Hematopoietic multipotent progenitor cell (in vitro differentiated cells): ENCODE measurements at regions not wholly inside any gene's neighbourhood (a gene's known extent, or its start where the extent isn't known, plus 50 kb on each side); places are given as distances from the start of the nearest gene placed in this dataset.

Experiments used
- DNase-seq, 3 donors: peaks; one replicate each; pipeline ENCODE4 v3.0.0-alpha.2; 2011 to 2015; ENCODE audit warnings: low read depth in 2 of 3, low spot score in 2 of 3

DNA sequence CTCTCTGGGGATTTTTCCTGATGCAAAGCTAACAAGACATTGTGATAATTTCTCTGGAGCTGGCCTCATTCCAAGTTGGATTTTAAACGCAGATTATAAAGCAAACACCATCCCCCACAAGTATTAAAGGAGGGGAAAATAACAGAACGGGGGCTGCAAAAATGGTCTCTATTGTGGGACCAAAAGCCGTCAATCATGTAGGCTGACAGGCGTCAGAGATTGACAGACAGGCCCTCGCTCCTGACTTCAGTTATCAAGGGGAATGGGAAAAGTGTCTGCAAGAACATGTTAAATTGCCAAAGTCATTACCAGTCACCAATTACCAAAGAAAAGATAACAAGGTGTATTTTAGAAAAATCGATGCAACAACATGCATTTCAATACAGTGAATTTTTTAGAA lies 307.4 kb upstream of the POU3F1 start:
- no peak for DNase-seq

DNA sequence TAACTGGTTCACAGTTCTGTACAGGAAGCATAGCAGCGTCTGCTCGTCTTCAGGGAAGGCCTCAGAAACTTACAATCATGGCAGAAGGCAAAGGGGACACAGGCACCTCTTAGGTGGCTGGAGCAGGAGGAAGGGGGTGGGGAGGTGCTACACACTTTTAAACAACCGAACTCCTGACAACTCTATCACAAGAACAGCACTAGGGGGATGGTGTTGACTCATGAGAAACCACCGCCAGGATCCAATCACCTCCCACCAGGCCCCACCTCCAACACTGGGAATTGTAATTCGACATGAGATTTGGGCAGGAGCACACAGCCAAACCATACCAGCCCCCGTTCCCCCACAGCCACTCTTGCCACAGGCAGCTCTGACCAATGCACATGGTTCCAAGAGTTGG lies 306.3 kb upstream of the POU3F1 start:
- DNase-seq = no peak

DNA sequence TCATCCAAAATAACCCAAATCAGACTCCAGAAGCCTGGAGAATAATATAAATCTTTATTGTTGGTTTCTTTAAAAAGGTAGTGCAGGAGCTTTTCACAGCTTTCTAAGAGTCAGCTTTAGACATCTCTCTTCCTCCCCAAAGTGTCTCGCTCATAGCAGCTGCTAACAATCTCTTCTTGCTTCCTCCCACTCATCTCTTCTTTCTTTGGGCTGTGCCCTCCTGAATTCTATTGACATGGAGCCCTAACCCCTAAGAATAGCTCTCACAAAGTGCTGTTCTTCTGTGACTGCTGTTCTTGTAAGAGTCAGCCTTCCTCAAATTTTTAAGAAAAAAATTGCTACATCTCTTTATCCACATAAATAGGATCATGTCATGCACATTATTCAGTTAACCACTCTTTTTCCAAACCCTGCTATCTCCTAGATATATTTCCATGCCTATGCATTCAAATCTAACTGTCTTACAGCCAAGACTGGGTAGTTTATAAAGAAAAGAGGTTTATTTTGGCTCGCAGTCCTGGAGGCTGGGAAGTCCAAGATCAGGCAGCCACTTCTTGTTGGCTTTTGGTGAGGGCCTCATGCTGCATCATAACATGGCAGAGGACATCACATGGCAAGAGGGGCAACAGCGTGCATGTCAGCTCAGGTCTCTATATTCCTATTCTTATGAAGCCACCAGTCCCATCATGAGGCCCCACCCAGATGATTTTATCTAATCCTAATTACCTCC lies 301.0 kb upstream of the POU3F1 start:
- DNase-seq = no peak

DNA sequence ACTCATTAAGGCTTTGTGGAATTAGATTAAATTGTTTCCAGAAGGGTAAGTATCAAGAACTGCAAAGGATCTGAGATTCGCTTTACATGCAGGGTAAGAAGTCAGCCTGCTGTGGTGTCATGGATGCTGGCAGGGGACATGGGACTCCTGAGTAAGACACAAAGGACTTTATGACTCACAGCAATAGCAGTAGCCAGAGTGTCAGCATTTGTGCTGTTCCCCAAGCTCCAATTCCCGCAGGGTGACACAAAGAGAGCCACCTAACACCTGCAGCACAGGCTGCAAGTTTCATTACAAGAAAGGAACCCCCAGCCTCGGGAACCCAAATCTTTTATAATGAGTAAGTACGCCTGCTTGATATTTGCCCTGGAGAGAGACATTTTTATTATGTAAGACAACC lies 298.1 kb upstream of the POU3F1 start:
- DNase-seq = no peak

DNA sequence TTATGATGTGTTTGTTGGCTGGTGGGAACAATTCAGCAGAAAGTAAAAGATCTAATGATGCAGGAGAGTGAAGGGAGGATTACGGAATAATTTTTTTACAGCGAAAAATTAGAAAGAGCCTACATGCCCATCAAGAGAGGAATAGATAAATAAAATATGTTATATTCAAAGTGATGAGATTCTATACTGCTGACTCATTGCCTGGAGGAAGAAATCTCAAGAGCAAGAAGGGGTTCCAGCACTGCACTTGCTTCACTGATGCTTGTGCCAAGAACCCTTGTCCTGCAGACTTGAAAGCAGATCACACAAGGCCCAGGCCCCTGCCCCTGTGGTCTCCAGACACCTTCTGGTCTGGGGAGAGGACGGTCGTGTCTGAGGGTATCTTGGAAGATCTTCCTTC lies 295.1 kb upstream of the POU3F1 start:
- DNase-seq = no peak

DNA sequence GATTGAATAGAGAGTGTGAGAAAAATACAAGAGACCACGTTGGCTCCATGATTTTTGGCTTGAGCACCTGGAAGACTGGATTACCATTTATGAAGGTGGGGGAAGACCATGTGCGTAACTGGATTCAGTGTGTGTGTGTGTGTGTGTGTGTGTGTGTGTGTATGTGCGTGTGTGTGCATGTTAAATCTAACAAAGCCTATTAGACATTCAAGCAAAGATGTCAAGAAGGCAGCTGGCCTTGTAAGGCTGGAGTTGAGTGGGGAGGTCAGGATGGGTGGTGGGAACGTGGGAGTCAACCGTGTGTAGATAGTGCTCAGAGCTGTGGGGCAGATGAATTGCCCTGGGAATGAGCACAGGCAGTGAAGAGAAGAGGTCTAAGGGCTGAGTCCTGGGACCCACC lies 293.8 kb upstream of the POU3F1 start:
- DNase-seq = no peak

DNA sequence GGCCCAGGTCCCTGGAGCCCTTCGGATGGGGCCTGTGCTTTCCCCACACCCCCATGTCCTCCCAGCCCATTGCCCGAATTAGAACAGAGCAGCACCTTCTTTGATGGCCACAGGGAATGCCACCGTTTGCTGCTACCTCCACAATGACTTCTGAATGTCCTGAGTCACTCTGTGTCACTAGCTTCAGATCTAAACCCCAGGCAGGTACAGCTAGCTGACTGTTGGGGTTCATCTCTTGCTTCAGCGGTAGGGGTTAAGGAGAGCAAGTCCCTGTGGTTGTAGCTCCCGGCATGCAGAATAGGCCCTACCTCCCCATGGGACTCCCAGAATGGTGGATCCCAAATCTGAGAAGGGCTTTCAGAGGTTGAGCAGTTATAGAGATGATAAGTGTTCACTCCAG lies 291.1 kb upstream of the POU3F1 start:
- no peak for DNase-seq

DNA sequence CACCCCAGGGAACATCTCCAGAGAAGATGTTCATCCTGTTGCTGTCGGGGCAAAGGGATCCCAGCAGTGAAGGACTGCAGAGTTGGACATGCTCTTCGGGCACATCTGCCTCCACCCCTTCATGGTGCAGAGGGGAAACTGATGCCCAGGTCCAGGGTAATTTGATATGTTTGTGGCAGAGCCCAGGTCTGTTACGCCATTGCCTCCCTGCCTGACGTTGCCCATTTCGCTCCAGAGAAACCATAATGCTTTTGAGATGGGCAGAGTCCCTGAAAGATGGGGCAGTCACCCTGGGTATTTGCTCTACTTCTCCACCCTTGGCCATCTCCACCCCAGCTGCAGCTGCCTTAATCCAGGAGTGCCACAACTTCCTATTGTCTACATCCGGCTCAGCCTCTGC lies 290.4 kb upstream of the POU3F1 start:
- no peak for DNase-seq

DNA sequence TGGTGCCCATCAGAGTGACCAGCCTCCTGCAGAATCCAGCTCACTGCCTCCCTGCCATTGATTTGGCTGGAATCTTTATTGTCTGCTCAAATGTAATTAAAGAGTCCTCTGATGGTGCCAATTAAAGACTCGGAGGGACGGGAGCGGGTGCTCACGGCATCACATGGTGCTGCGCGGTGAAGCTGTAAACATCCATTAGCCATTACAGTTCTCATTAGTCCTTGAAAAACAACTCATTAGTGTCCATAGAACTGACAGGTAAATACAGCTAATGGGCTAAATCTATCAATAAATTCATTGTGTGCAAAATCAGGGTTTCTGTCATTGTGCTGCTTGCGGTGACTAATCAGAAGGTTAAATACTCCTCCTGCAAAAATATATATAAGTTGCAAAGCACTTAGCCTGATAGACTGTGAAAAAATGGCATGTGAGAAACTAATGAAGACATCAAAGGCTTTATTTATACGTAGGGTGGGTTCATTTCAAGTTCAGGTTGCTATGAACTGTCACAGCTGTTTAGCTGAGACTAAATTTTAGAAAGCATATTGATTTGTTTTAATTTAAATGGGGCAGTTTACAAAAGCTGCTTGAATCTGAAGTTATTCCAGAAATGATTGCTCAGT lies 289.8 kb upstream of the POU3F1 start:
- no peak for DNase-seq

DNA sequence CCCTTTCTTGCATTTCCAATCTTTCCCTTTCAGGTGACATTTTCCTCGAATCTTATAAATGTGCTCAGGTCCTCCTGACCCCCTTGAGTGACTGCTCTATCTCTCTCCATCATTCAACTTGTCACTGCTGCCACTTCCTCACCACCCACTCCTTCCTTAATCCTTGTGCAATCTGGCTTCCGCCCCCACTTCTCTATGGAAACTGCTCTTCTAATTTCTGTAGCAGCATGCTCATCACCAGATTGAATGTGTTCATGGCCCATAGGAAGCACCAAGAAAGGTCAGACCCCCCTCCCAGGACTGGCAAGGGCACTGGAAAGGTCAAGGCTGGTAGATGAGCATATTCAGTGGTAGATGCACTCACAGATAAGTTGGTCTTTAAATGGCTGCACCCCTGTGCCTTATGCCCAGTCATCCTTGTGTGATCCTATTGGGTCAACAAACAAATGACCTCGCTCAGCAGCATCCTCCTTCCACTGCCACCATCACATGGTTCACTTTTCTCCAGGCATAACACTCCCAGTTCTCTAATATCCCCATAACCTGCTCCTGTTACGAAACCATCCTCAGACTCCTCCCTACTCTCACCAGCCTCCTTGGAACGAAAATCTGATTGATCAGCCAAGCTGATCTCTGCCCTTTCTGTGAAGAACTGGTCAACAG lies 288.5 kb upstream of the POU3F1 start:
- no peak for DNase-seq

DNA sequence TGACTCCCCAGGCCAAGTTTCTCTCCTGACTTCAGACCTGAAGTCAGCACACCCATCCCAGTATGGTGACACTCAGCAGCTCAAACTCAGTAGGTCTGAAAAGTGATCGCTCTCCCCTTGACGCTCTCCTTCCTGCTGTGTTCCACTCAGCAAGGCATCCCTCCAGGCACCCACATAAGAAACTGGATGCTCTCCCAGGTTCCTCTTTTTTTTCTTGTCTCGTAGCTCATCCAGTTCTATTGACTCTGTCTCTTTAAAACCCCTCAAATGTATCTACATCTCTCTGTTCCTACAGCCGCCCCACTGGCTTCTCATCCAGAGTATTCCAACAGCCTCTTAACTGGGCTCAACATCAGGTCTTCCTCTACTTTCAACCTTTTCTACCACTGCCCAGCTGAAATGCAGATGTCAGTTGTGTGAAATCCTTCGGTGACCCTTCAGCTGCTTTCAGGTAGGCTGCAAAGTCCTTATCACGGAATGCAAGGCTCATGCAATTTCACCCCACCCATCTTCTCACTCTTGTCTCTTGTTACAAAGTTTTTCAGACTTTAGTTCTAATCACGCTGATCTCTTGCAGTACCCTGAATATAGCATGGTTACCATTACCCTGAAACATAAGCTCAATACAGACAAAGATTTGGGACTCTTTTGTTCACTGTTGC lies 286.2 kb upstream of the POU3F1 start:
- no peak for DNase-seq

DNA sequence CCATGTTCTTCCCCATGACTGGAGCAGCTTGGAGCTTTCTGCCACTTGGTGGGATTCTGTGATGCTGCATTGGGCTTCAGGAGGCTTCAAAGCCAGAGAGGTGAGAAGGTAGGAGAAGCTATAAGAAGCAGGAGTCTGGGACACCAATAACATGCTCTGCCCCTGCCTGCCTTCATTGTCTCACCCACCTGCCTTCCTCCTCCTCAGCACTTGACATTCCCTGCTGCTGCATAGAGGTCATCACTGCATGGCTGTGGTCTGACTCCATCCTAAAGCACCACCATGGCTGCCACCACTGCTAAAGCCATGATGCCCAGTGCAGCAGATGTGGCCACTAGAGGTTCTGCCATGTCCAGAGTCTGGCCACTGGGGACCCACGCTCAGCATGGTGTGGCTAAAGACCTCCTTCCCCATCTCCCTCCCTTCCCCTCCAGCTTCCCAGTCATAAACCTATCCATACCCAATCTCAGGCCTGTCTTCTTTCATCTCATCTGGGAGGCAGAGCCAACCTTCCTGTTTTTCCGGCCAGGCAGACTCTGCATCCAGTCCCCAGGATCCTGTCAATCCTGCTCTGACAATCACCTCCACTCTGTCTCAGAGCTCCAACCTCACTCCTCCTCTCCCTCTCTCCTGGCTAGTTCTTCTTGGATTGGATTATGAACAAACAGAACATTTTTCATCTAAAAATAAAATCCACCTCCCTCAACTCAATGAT lies 285.1 kb upstream of the POU3F1 start:
- no peak for DNase-seq

DNA sequence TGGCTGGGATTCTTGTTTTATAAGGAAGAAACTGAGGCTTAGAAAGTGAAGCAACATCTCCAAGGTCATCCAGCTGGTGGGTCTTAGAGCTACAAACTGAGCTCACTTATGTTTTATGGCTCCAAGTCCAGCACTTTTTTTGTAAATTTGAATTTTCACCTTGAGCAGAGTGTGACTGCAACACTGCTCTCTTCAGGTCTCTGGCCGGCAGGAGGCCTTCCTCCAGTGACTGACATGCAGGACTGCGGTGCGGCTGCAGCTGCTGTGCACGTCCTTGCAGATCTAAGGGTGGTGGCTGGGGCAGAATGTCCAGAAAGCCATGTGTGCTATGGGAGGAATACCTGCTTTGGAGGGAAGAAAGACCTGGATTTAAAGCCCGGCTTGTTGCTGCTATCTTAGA lies 284.2 kb upstream of the POU3F1 start:
- DNase-seq = no peak

DNA sequence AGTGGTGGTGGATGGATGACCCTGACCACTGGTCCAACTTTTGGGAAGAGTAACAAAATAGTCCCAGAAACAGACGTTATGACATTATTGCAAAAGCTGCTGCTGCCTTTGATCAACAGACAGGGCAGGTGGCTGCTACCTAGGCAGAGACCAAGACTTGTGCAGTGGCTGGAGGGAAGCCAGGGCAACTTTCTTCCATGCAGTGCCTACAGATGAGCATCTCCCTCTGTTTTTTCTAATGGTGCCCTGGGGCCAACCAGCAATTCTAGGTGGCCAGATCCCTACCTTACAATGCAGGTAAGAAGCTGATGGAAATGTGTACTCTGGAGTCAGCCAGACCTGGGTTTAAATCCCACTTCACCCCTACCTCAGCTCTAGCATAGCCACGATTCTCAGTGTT lies 283.1 kb upstream of the POU3F1 start:
- no peak for DNase-seq

DNA sequence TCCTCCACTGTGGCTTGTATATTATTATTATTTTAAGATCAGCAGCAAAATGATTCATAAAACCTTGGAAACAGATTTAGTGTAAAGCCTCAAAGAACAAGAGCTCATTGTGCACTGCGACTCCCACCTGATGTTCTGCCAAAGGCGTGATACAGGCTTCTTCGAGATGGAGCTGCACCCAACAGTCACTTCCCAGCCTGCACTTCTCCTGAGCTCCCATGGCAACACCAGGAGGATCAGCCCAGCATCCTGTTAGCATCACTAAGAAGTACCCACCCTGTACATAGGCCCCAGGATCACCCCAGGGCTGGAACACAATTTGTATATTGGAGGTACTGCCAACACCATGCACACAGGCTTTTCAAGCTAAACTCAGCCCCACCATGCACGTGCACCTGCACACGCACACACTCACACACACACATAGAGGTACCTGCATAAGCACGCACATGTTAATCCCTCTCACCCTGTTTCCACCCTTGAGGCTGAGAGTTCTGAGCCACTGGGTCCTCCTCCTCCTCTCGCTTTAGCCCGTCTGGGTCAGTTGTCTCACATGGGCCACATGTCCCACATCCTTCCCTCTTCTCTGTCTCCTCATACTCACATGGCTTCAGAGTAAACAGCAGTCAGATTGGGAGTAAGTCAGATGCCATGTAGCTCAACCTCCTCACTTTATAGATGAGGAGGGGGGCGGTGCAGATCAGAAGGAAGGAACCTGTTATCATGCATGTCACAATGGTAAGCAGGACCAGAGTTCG lies 281.9 kb upstream of the POU3F1 start:
- DNase-seq = no peak

DNA sequence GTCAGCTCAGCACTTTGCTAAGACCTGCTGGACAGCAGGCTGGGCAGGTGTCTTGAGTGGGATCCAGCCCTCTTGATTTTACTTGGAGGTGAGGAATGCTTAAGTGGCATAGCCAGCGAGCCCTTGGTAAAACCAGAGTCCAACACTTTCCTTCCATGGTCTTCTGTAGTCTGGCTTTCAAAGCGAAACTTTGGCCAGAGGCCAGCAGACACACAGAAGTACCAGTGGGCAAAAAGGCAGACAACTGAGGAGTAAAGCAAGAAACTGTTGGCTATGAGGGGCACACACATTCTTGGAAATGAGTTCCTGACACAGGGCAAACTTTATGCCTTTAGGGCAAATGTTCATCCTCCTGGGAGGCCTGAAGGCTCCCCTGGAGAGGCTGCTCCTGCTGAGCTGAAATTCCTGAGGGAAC lies 281.0 kb upstream of the POU3F1 start:
- no peak for DNase-seq

DNA sequence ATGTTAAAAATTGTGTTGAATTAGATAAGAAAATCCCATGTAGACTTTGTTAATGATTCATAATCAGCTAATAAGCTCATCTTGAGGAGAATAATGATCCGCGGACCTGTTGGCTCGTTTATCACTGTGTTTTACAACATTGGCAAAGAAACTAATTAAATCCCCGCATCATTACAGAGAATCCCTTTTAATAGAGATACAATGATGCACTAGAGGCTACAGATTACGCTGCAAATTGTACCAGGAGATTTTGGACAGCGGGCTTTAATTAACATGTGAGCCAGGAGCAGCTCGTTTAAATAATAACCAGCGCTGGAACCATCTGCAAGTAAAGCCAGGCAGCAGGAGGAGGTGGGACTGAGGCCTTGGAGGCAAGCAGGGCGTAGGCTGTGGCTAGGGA lies 280.3 kb upstream of the POU3F1 start:
- DNase-seq = no peak

DNA sequence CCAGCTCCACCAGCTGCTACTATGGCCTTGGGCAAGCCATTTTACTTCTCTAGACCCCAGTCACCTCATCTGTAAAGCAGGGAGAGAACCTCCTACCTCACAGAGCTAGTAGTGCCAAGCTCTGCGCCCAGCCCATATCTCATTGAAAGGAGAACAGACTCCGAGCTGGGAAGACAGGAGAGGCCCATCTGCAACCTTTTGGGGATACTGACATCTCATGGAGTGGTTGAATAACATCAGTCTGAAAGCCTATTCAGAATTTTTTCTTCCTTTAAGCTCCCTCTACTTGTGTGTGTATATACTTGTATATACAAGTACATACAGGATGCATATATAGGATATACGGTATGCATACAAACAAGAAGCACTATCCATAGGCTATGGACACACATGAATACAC lies 279.5 kb upstream of the POU3F1 start:
- no peak for DNase-seq

DNA sequence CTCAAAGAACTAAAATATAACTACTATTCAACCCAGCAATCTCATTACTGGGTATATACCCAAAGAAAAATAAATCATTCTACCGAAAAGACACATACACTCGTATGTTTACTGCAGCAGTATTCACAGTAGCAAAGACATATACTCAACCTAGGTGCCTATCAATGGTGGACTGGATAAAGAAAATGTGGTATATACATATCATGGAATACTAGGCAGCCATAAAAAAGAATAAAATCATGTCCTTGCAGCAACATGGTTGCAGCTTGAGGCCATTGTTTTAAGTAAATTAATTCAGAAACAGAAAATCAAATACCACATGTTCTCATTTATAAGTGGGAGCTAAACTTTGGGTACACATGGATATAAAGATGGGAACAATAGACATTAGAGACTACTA lies 266.2 kb upstream of the POU3F1 start:
- DNase-seq = no peak

DNA sequence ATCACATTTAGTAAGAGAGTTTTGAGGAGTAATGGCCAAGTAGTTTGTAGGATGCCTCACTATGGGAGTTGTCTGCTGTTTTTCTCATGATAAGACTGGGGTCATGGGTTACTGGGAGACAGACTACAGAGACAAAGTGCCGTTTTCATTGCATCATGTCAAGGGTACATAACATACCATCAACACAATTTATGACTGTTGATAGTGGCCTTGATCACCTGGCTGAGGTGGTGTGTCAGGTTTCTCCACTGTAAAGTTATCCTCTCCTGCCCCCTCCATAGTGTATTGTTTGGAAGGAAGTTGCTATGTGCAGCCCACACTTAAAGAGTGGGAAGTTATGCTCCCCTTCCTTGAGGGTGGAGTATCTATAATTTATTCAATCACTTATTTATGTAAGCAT lies 263.5 kb upstream of the POU3F1 start:
- no peak for DNase-seq
